ENCODE measurements at regions not wholly inside any gene's neighbourhood (a gene's known extent, or its start where the extent isn't known, plus 50 kb on each side); places are given as distances from the start of the nearest gene placed in this dataset.

DNA sequence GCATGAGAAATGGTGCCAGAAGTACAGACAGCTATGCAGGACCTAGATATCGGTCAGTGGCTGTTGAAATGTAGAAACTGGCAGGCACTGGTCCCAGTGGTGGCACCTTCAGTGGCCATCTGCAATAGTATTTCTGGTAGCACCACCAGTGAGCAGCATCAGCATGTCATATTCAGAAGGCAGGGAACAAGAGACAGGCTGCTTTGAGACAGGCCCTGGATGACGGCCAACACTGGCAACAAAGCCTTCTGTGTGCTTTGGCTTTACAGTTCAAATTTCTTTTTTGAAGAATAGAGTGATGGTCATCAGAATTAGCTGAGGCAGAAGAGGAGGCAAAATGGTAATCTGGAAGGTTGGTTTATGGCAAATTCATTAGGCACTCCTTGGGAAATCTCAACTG lies 273.4 kb upstream of the SLC16A7 start:
- BruUV-seq (replicated peaks) = no TSS peak
- TF ChIP-seq EZH2 (IDR thresholded peaks at IDR 0.05; ENCODE audit: borderline replicate concordance, low read depth, low read length, poor library complexity, severe bottlenecking) = no peak
- TF ChIP-seq, protein P1, sequence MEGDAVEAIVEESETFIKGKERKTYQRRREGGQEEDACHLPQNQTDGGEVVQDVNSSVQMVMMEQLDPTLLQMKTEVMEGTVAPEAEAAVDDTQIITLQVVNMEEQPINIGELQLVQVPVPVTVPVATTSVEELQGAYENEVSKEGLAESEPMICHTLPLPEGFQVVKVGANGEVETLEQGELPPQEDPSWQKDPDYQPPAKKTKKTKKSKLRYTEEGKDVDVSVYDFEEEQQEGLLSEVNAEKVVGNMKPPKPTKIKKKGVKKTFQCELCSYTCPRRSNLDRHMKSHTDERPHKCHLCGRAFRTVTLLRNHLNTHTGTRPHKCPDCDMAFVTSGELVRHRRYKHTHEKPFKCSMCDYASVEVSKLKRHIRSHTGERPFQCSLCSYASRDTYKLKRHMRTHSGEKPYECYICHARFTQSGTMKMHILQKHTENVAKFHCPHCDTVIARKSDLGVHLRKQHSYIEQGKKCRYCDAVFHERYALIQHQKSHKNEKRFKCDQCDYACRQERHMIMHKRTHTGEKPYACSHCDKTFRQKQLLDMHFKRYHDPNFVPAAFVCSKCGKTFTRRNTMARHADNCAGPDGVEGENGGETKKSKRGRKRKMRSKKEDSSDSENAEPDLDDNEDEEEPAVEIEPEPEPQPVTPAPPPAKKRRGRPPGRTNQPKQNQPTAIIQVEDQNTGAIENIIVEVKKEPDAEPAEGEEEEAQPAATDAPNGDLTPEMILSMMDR (conservative IDR thresholded peaks at IDR 0.05; ENCODE audit: low read depth, low read length) = no peak
- H3K4me1 ChIP-seq (ENCODE audit: insufficient read depth, low read length, poor library complexity, severe bottlenecking) = no peaks in the 10 kb centered on the region
- ChIA-PET CTCF (no interaction called here), POLR2A (ENCODE audit: low non-redundant PET) (no interaction called here)
- H3K27me3 ChIP-seq (replicated peaks; ENCODE audit: insufficient read depth, low read depth, low read length, poor library complexity) = no peaks in the 10 kb centered on the region
- no peak overlapping the region for H3K4me3 ChIP-seq (ENCODE audit: low read depth, low read length, poor library complexity, severe bottlenecking)
- intact Hi-C loops (cut with micrococcal nuclease; ENCODE audit: unreplicated experiment) = no loop called here
- no peak for DNase-seq (ENCODE audit: low spot score)
- no peak overlapping the region for H3K27ac ChIP-seq (ENCODE audit: low read depth, low read length, poor library complexity, severe bottlenecking)
- H3K36me3 ChIP-seq (ENCODE audit: insufficient read depth, low read length, poor library complexity, severe bottlenecking) = no peaks in the 10 kb centered on the region
- no peaks in the 10 kb centered on the region for H3K9me3 ChIP-seq (ENCODE audit: low read depth, low read length, poor library complexity, severe bottlenecking)

DNA sequence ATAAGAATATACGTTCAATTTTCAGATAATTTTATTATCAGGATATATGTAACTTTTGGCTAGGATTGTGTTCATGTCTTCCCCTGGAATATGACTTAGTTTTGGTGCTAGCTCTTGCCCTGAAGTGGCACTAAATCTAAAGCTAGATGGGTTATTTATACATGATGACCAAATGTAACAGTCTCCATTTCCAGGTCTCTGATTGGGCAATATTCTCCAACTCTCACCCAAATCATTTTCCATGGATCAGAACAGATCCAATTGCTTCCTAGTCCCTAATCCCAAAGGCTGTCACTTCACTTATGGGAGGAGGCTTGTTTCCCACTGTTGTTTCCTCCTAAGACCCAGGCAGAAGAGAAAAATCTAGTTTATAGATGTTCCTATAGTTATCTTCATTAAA lies 274.6 kb upstream of the SLC16A7 start:
- H3K4me3 ChIP-seq (ENCODE audit: low read depth, low read length, poor library complexity, severe bottlenecking) = no peak overlapping the region
- CTCF ChIA-PET = no interaction called here
- intact Hi-C loops (cut with micrococcal nuclease; ENCODE audit: unreplicated experiment) = no loop called here
- H3K36me3 ChIP-seq (ENCODE audit: insufficient read depth, low read length, poor library complexity, severe bottlenecking) = no peaks in the 10 kb centered on the region
- H3K4me1 ChIP-seq (ENCODE audit: insufficient read depth, low read length, poor library complexity, severe bottlenecking) = no peaks in the 10 kb centered on the region
- H3K27me3 ChIP-seq (replicated peaks; ENCODE audit: insufficient read depth, low read depth, low read length, poor library complexity) = no peaks in the 10 kb centered on the region
- no peak overlapping the region for H3K27ac ChIP-seq (ENCODE audit: low read depth, low read length, poor library complexity, severe bottlenecking)
- BruUV-seq (replicated peaks) = no TSS peak
- DNase-seq (ENCODE audit: low spot score) = no peak
- POLR2A ChIA-PET (ENCODE audit: low non-redundant PET) = no interaction called here
- no peaks in the 10 kb centered on the region for H3K9me3 ChIP-seq (ENCODE audit: low read depth, low read length, poor library complexity, severe bottlenecking)
- no peak for TF ChIP-seq EZH2 (IDR thresholded peaks at IDR 0.05; ENCODE audit: borderline replicate concordance, low read depth, low read length, poor library complexity, severe bottlenecking)
- TF ChIP-seq, protein P1 (conservative IDR thresholded peaks at IDR 0.05; ENCODE audit: low read depth, low read length) = no peak

DNA sequence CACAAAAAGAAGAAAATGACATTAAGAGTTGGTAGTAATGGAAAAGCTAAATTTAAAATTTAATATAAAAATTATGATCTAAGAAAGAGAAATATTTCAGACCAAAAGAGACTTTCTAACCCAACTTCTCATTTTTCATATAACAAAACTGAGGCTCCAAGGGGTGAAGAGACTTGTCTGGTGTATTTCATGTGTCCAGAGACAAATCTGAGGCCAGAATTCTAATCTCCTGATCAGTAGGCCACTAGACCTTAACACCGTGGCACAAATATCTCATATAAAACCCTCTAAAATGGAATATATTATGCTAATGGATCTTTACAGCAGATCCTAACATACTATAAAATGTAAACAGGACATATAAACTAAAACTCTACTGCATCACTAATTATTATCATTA lies 275.7 kb upstream of the SLC16A7 start:
- Histone ChIP-seq H3K4me3 (ENCODE audit: low read depth, low read length, poor library complexity, severe bottlenecking) (no peak overlapping the region), H3K27me3 (replicated peaks; ENCODE audit: insufficient read depth, low read depth, low read length, poor library complexity) (no peaks in the 10 kb centered on the region), H3K27ac (ENCODE audit: low read depth, low read length, poor library complexity, severe bottlenecking) (no peak overlapping the region), H3K4me1 (ENCODE audit: insufficient read depth, low read length, poor library complexity, severe bottlenecking) (no peaks in the 10 kb centered on the region), H3K36me3 (ENCODE audit: insufficient read depth, low read length, poor library complexity, severe bottlenecking) (no peaks in the 10 kb centered on the region), H3K9me3 (ENCODE audit: low read depth, low read length, poor library complexity, severe bottlenecking) (no peaks in the 10 kb centered on the region)
- intact Hi-C loops (cut with micrococcal nuclease; ENCODE audit: unreplicated experiment) = no loop called here
- BruUV-seq (replicated peaks) = no TSS peak
- no peak for TF ChIP-seq EZH2 (IDR thresholded peaks at IDR 0.05; ENCODE audit: borderline replicate concordance, low read depth, low read length, poor library complexity, severe bottlenecking)
- TF ChIP-seq, protein P1 (conservative IDR thresholded peaks at IDR 0.05; ENCODE audit: low read depth, low read length) = no peak
- no peak for DNase-seq (ENCODE audit: low spot score)
- POLR2A ChIA-PET (ENCODE audit: low non-redundant PET) = no interaction called here
- CTCF ChIA-PET = no interaction called here
